Hepatocyte (in vitro differentiated cells): ENCODE measurements at regions not wholly inside any gene's neighbourhood (a gene's known extent, or its start where the extent isn't known, plus 50 kb on each side); places are given as distances from the start of the nearest gene placed in this dataset.

ENCODE experiments used
- DNase-seq: peaks from one replicate; pipeline ENCODE4 v3.0.0-alpha.2; 2016; ENCODE audit warnings: low spot score
- H2AFZ ChIP-seq: fragments of 200-600 bp; sonication (generic); 2 replicates; pipeline ENCODE4 v1.6.0; 2016; ENCODE audit warnings: antibody characterized with exemption, mild to moderate bottlenecking
- H3K27ac ChIP-seq: fragments of 200-600 bp; sonication (generic); 2 replicates; pipeline ENCODE4 v1.5.1; 2016; ENCODE audit warnings: mild to moderate bottlenecking
- H3K27me3 ChIP-seq: fragments of 200-600 bp; sonication (generic); 2 replicates; pipeline ENCODE4 v1.6.1; 2016
- H3K36me3 ChIP-seq: fragments of 200-600 bp; sonication (generic); replicated peaks from 2 replicates; pipeline ENCODE4 v1.5.1; 2016; ENCODE audit warnings: low read depth; ENCODE audit not compliant: insufficient read depth
- H3K4me1 ChIP-seq: fragments of 200-600 bp; sonication (generic); 2 replicates; pipeline ENCODE4 v1.5.1; 2016; ENCODE audit warnings: mild to moderate bottlenecking, moderate library complexity; ENCODE audit not compliant: insufficient read depth
- H3K4me2 ChIP-seq: fragments of 200-600 bp; sonication (generic); 2 replicates; pipeline ENCODE4 v1.6.0; 2016
- H3K4me3 ChIP-seq: fragments of 200-600 bp; sonication (generic); 2 replicates; pipeline ENCODE4 v1.5.1; 2016; ENCODE audit warnings: mild to moderate bottlenecking
- H3K79me2 ChIP-seq: fragments of 200-600 bp; sonication (generic); 2 replicates; pipeline ENCODE4 v1.6.0; 2017; ENCODE audit warnings: mild to moderate bottlenecking
- H3K9me2 ChIP-seq: fragments of 200-600 bp; sonication (generic); replicated peaks from 2 replicates; pipeline ENCODE4 v1.6.0; 2017; ENCODE audit warnings: mild to moderate bottlenecking; ENCODE audit not compliant: insufficient read depth
- H3K9me3 ChIP-seq: fragments of 200-600 bp; sonication (generic); 2 replicates; pipeline ENCODE4 v1.5.1; 2016; ENCODE audit warnings: low read depth, mild to moderate bottlenecking
- H4K20me1 ChIP-seq: fragments of 200-600 bp; sonication (generic); 2 replicates; pipeline ENCODE4 v1.6.0; 2016; ENCODE audit warnings: mild to moderate bottlenecking; ENCODE audit not compliant: insufficient read depth, poor library complexity, severe bottlenecking
- EZH2 ChIP-seq: fragments of 200-600 bp; sonication (generic); IDR thresholded peaks from 2 replicates; pipeline ENCODE4 v1.6.1; 2016; ENCODE audit warnings: antibody characterized with exemption, mild to moderate bottlenecking, borderline replicate concordance
- EZH2phosphoT487 ChIP-seq: fragments of 200-600 bp; sonication (generic); IDR thresholded peaks from one replicate; pipeline ENCODE4 v1.6.1; 2018; ENCODE audit warnings: antibody characterized with exemption, mild to moderate bottlenecking, low read depth, moderate library complexity; ENCODE audit not compliant: unreplicated experiment, severe bottlenecking
- WGBS: methylation state at CpG from one replicate; pipeline ENCODE4 v1.1.6; 2016; ENCODE audit warnings: low lambda C conversion rate; ENCODE audit errors: missing lambda C conversion rate; 5-methylcytosine and 5-hydroxymethylcytosine counted together
- TF ChIP-seq, protein P1 (sequence below): fragments of 200-600 bp; sonication (generic); IDR thresholded peaks from 2 replicates; pipeline ENCODE4 v1.5.1; 2016; ENCODE audit warnings: antibody characterized with exemption, mild to moderate bottlenecking; ENCODE audit not compliant: poor library complexity

DNA sequence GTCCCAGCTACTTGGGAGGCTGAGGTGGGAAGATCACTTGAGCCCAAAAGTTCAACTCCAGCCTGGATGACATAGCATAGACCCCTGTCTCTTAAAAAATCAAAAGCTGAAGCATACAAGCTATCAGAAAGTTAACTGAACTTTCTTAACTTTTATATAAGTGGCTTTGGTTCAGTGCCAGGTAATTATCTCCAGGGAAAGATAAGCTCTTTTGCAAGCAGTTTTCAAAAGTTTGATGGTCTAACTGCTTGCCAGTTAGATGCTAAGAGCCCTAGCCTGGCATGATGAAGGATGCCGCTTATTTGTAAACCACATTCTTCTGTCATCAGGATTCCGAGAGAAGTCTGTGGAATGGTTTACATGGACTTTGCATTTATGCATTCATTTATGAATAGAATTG lies 409.1 kb downstream of the AEBP2 start:
- TF ChIP-seq, protein P1, sequence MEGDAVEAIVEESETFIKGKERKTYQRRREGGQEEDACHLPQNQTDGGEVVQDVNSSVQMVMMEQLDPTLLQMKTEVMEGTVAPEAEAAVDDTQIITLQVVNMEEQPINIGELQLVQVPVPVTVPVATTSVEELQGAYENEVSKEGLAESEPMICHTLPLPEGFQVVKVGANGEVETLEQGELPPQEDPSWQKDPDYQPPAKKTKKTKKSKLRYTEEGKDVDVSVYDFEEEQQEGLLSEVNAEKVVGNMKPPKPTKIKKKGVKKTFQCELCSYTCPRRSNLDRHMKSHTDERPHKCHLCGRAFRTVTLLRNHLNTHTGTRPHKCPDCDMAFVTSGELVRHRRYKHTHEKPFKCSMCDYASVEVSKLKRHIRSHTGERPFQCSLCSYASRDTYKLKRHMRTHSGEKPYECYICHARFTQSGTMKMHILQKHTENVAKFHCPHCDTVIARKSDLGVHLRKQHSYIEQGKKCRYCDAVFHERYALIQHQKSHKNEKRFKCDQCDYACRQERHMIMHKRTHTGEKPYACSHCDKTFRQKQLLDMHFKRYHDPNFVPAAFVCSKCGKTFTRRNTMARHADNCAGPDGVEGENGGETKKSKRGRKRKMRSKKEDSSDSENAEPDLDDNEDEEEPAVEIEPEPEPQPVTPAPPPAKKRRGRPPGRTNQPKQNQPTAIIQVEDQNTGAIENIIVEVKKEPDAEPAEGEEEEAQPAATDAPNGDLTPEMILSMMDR: no peak
- TF ChIP-seq EZH2phosphoT487 (no peak), EZH2 (no peak)
- peak overlapping the region; percentile 69 for H3K27ac ChIP-seq
- DNase-seq: no peak
- H3K9me2 ChIP-seq: no peaks in the 10 kb centered on the region
- peaks cover 14% of the 10 kb centered on the region for H3K4me1 ChIP-seq
- no peak overlapping the region for H2AFZ ChIP-seq
- H3K4me3 ChIP-seq: no peak overlapping the region
- H3K36me3 ChIP-seq: no peaks in the 10 kb centered on the region
- H3K27me3 ChIP-seq: no peaks in the 10 kb centered on the region
- no peak overlapping the region for H3K4me2 ChIP-seq
- no peaks in the 10 kb centered on the region for H4K20me1 ChIP-seq
- no peaks in the 10 kb centered on the region for H3K79me2 ChIP-seq
- WGBS: 87% methylated on average over 2 of the region's 2 CpGs
- H3K9me3 ChIP-seq: no peaks in the 10 kb centered on the region

GRCh38 chr12:19849208-19849607 lies 409.9 kb downstream of the AEBP2 start:
- no peak overlapping the region for H3K4me3 ChIP-seq

GRCh38 chr12:19850346-19851065 lies 411.2 kb downstream of the AEBP2 start:
- DNase-seq: no peak
- Histone ChIP-seq H3K36me3 (no peaks in the 10 kb centered on the region), H3K27me3 (no peaks in the 10 kb centered on the region), H3K4me2 (no peak overlapping the region), H4K20me1 (no peaks in the 10 kb centered on the region), H3K4me3 (no peak overlapping the region), H3K27ac (no peak overlapping the region), H3K9me3 (no peaks in the 10 kb centered on the region), H3K79me2 (no peaks in the 10 kb centered on the region), H3K9me2 (no peaks in the 10 kb centered on the region), H2AFZ (no peak overlapping the region), H3K4me1 (peaks cover 14% of the 10 kb centered on the region)
- WGBS: 76% methylated on average over 11 of the region's 11 CpGs
- TF ChIP-seq, protein P1: no peak
- TF ChIP-seq EZH2 (no peak), EZH2phosphoT487 (no peak)

More at GRCh38 chr12:19849208-19849607, 409.9 kb downstream of the AEBP2 start:
- no peaks in the 10 kb centered on the region for H3K9me2 ChIP-seq
- H3K79me2 ChIP-seq: no peaks in the 10 kb centered on the region
- no peak for DNase-seq
- TF ChIP-seq EZH2phosphoT487 (no peak), EZH2 (no peak)
- TF ChIP-seq, protein P1: no peak
- 87% methylated on average over 2 of the region's 2 CpGs for WGBS
- H3K4me2 ChIP-seq: no peak overlapping the region
- H3K27me3 ChIP-seq: no peaks in the 10 kb centered on the region
- no peaks in the 10 kb centered on the region for H4K20me1 ChIP-seq
- no peaks in the 10 kb centered on the region for H3K36me3 ChIP-seq
- H3K27ac ChIP-seq: no peak overlapping the region
- no peaks in the 10 kb centered on the region for H3K9me3 ChIP-seq
- no peak overlapping the region for H2AFZ ChIP-seq
- peaks cover 14% of the 10 kb centered on the region for H3K4me1 ChIP-seq
